ENCODE measurements at regions not wholly inside any gene's neighbourhood (a gene's known extent, or its start where the extent isn't known, plus 50 kb on each side); places are given as distances from the start of the nearest gene placed in this dataset.

DNA sequence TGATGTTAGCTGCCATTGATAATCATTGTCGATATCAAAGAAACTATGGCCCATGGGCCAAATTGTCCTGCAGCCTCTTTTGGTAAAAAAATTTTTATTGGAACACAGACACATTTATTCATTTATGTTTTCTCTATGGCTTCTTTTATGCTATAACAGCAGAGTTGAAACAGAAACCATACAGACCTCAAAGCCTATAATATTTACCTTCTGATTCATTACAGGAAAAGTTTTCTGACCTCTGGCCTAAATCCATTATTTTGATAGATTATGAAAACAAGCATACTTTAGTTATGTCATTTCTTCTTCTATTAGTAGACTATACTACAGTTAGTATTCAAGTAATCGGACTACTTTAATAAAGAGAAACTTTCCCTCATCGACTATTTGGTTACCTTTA, 349.7 kb upstream of the GALNT5 start:
- CTCF ChIA-PET, result no interaction called here

More for the DNA sequence above, 349.7 kb upstream of the GALNT5 start:
- Histone ChIP-seq H3K36me3 (ENCODE audit: control insufficient read depth in 2 of 2, insufficient read depth in 2 of 2, low read length in 1 of 2) (no peaks in the 10 kb centered on the region), H3K9me3 (replicated peaks; ENCODE audit: control insufficient read depth, insufficient read depth, low read length) (no peaks in the 10 kb centered on the region), H4K20me1 (ENCODE audit: control insufficient read depth, insufficient read depth) (no peaks in the 10 kb centered on the region), H3K79me2 (ENCODE audit: control insufficient read depth, insufficient read depth, low read length) (no peaks in the 10 kb centered on the region), H3K4me3 (no peak overlapping the region), H3K9ac (ENCODE audit: control insufficient read depth, insufficient read depth, low read length) (no peak overlapping the region), H2AFZ (ENCODE audit: control insufficient read depth, low read depth, low read length) (no peak overlapping the region), H3K27ac (ENCODE audit: control insufficient read depth, insufficient read depth) (no peak overlapping the region), H3K4me2 (ENCODE audit: control insufficient read depth, insufficient read depth) (no peak overlapping the region), H3K27me3 (replicated peaks in 1 of 2; ENCODE audit: control insufficient read depth in 2 of 2, insufficient read depth in 2 of 2, low read length in 1 of 2) (no peaks in the 10 kb centered on the region), H3K4me1 (ENCODE audit: control insufficient read depth, insufficient read depth, low read length) (no peaks in the 10 kb centered on the region)
- FAIRE-seq (no peak), DNase-seq (ENCODE audit: low read depth, low spot score) (no peak), ATAC-seq (no peak; the same call in 2 of the 3 replicates)
- POLR2A ChIA-PET, result no interaction called here
- no TSS peak for BruUV-seq (replicated peaks)
- SMC1A ChIA-PET (ENCODE audit: uncharacterized antibody, unreplicated experiment), result no interaction called here
- WGBS (ENCODE audit: insufficient coverage, insufficient replicate concordance, low lambda C conversion rate, missing lambda C conversion rate), result 23% methylated on average over 3 of the region's 3 CpGs
- in situ Hi-C loops (cut with MboI), result no loop called here
- RAD21 ChIA-PET (ENCODE audit: unreplicated experiment), result no interaction called here
- intact Hi-C loops (cut with micrococcal nuclease; ENCODE audit: unreplicated experiment), result no loop called here
- TF ChIP-seq CEBPB (IDR thresholded peaks at IDR 0.05; ENCODE audit: borderline replicate concordance in 1 of 2, low read depth in 2 of 2, low read length in 2 of 2), result no peak
- TF ChIP-seq JUNB (IDR thresholded peaks at IDR 0.05), result peak; percentile 40
- TF ChIP-seq RB1 (IDR thresholded peaks at IDR 0.05; ENCODE audit: borderline replicate concordance), result no peak
- TF ChIP-seq RAD51 (IDR thresholded peaks at IDR 0.05), result no peak
- TF ChIP-seq E2F8 (IDR thresholded peaks at IDR 0.05; ENCODE audit: low read depth, partially characterized antibody), result no peak
- no peak for TF ChIP-seq EED (IDR thresholded peaks at IDR 0.05; ENCODE audit: low read depth)
- no peak for TF ChIP-seq KDM1A (IDR thresholded peaks at IDR 0.05; ENCODE audit: borderline replicate concordance)
- no peak for TF ChIP-seq SRF (IDR thresholded peaks at IDR 0.05; ENCODE audit: low read depth in 2 of 2, low read length in 2 of 2)
- no peak for TF ChIP-seq MYB (IDR thresholded peaks at IDR 0.05; ENCODE audit: borderline replicate concordance, low read depth, low read length)
- TF ChIP-seq BCLAF1 (IDR thresholded peaks at IDR 0.05), result no peak
- TF ChIP-seq CBX3 (IDR thresholded peaks at IDR 0.05; ENCODE audit: borderline replicate concordance, low read depth), result no peak
- peak; percentile 46 for TF ChIP-seq RUNX3 (IDR thresholded peaks at IDR 0.05; ENCODE audit: low read length)
- TF ChIP-seq EGR1 (IDR thresholded peaks at IDR 0.05; ENCODE audit: borderline replicate concordance in 1 of 2, low read depth in 2 of 2, low read length in 2 of 2), result no peak
- 0 out of 2 replicates have a peak, but pooled peaks have one; percentile 42 for TF ChIP-seq NR2F1 (conservative IDR thresholded peaks at IDR 0.05)
